ENCODE measurements at regions not wholly inside any gene's neighbourhood (a gene's known extent, or its start where the extent isn't known, plus 50 kb on each side); places are given as distances from the start of the nearest gene placed in this dataset.

DNA sequence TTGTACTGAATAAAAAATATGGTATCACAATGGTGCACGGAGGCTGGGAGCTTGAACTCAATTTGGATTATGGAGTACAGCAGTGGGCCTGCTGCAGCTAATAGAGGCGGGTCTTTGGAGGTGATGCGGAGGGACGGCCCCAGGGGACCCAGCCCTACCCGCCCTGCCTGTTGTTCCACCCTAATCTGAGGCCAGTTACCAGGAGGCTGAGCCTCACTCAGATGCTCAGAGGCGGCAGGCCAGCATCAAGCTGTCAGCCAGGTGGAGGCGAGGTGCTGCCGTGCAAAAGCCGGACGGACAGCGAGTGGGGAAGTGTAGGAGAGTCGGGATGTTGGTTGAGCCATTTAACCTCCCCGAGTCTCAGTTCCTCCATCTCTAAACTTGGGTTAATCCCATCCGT is 218.5 kb upstream of the RGMA start:
- Histone ChIP-seq H3K4me1 (replicated peaks in 1 of 4; ENCODE audit: control insufficient read depth in 3 of 4, insufficient read depth in 4 of 4, low read length in 3 of 4) (no peaks in the 10 kb centered on the region; a peak in 1 of 7 replicates), H3K79me2 (ENCODE audit: control insufficient read depth in 1 of 2, insufficient read depth in 2 of 2, low read length in 2 of 2) (no peaks in the 10 kb centered on the region), H3K36me3 (ENCODE audit: control insufficient read depth in 2 of 4, insufficient read depth in 4 of 4, low read length in 3 of 4) (no peaks in the 10 kb centered on the region), H3K4me2 (ENCODE audit: insufficient read depth in 1 of 2, low read depth in 2 of 2, low read length in 2 of 2) (no peak overlapping the region), H3K27me3 (replicated peaks in 1 of 4; ENCODE audit: control insufficient read depth in 3 of 4, extremely low read depth in 1 of 4, insufficient read depth in 3 of 4, low read length in 3 of 4) (no peaks in the 10 kb centered on the region; a peak in 1 of 7 replicates), H3K56ac (replicated peaks; ENCODE audit: insufficient read length, low read depth, low read length) (no peak overlapping the region), H2BK5ac (ENCODE audit: low read depth, low read length) (no peak overlapping the region), H2AFZ (ENCODE audit: low read length) (no peak overlapping the region), H3K9ac (replicated peaks in 1 of 4; ENCODE audit: extremely low read depth in 1 of 4, low read depth in 3 of 4, low read length in 3 of 4) (no peak overlapping the region), H3K4me3 (ENCODE audit: extremely low read depth in 1 of 4, insufficient read depth in 2 of 4, low read depth in 3 of 4, low read length in 4 of 4) (no peak overlapping the region), H3K79me1 (ENCODE audit: low read depth, low read length) (no peaks in the 10 kb centered on the region), H2BK120ac (replicated peaks; ENCODE audit: low read depth, low read length) (peak overlapping the region; percentile 28), H2BK20ac (ENCODE audit: low read length) (no peak overlapping the region), H4K91ac (replicated peaks; ENCODE audit: insufficient read length, low read length) (no peak overlapping the region), H3K4ac (replicated peaks; ENCODE audit: insufficient read length, low read depth, low read length) (no peak overlapping the region), H3K23ac (ENCODE audit: insufficient read length) (no peak overlapping the region), H3K27ac (ENCODE audit: low read depth, low read length) (no peak overlapping the region), H4K20me1 (replicated peaks in 1 of 2; ENCODE audit: control insufficient read depth in 1 of 2, insufficient read depth in 2 of 2, low read length in 2 of 2) (peaks cover 0 to 2% of the 10 kb centered on the region in 2 experiments), H2BK15ac (ENCODE audit: low read length) (no peak overlapping the region), H3K18ac (ENCODE audit: extremely low read depth, low read length) (no peak overlapping the region), H3K9me3 (ENCODE audit: insufficient read depth in 2 of 2, low read depth in 1 of 2, low read length in 1 of 2) (no peaks in the 10 kb centered on the region), H4K5ac (ENCODE audit: insufficient read length, low read depth, low read length) (no peak overlapping the region), H2AK5ac (ENCODE audit: low read depth, low read length) (no peak overlapping the region), H3K23me2 (ENCODE audit: low read depth, low read length) (0 out of 2 replicates have a peak, but pooled peaks cover 2% of the 10 kb centered on the region), H2BK12ac (ENCODE audit: low read depth, low read length) (no peak overlapping the region), H4K8ac (ENCODE audit: extremely low read depth, insufficient read depth, low read length) (no peak overlapping the region), H3K14ac (ENCODE audit: insufficient read length) (no peak overlapping the region)
- FAIRE-seq (no peak), DNase-seq (ENCODE audit: low read depth in 1 of 2, low spot score in 2 of 2) (no peak)
- WGBS, 2 experiments (ENCODE audit: extremely low coverage in 1 of 2, insufficient coverage in 1 of 2, insufficient read length in 1 of 2, insufficient replicate concordance in 2 of 2, low coverage in 1 of 2, low lambda C conversion rate in 2 of 2, missing lambda C conversion rate in 1 of 2): 88% methylated on average over 14 of the region's 14 CpGs; no CpG with 5 or more reads in 1 of the 2 experiments
- ChIA-PET CTCF (ENCODE audit: partially characterized antibody) (interaction anchor here (0.6 kb wide), 1 partner anchor 190 kb away, joined by 3 read pairs; no protein-coding TSS in a partner anchor), POLR2A (ENCODE audit: partially characterized antibody) (no interaction called here)
- TF ChIP-seq RXRA (IDR thresholded peaks at IDR 0.05; ENCODE audit: insufficient read depth, low read depth, low read length) (no peak), EP300 (IDR thresholded peaks at IDR 0.05; ENCODE audit: borderline replicate concordance in 1 of 2, low read depth in 2 of 2, low read length in 2 of 2) (no peak), HDAC6 (IDR thresholded peaks at IDR 0.05; ENCODE audit: low read depth, low read length) (no peak), SP1 (IDR thresholded peaks at IDR 0.05; ENCODE audit: low read depth, low read length) (no peak), NANOG (IDR thresholded peaks at IDR 0.05; ENCODE audit: insufficient read depth, low read depth, low read length, poor library complexity, severe bottlenecking) (no peak)

All from H1 (cell line).